ENCODE measurements at regions not wholly inside any gene's neighbourhood (a gene's known extent, or its start where the extent isn't known, plus 50 kb on each side); places are given as distances from the start of the nearest gene placed in this dataset.

GRCh38 chr17:83147280-83147679 lies 67.9 kb downstream of the METRNL start (continued):
- TF ChIP-seq NFIC (IDR thresholded peaks at IDR 0.05; ENCODE audit: low read depth, low read length) (no peak), MYC (IDR thresholded peaks at IDR 0.05; ENCODE audit: insufficient read depth, insufficient read length, insufficient replicate concordance, low read length, severe bottlenecking) (no peak), MXI1 (IDR thresholded peaks at IDR 0.05; ENCODE audit: low read depth, low read length) (no peak), CTCF (IDR thresholded peaks at IDR 0.05 in 2 of 3, conservative IDR thresholded peaks at IDR 0.05 in 1 of 3; ENCODE audit: control insufficient read depth in 2 of 3, extremely low read depth in 1 of 3, insufficient read depth in 1 of 3, low read depth in 3 of 3, low read length in 3 of 3) (no peak)

- DNase-seq (ENCODE audit: low read depth, low spot score), result no peak
- in situ Hi-C loops (cut with MboI), result no loop called here
- Histone ChIP-seq H2AFZ (ENCODE audit: control insufficient read depth, low read depth, low read length) (no peak overlapping the region), H3K4me2 (ENCODE audit: control insufficient read depth, insufficient read depth) (no peak overlapping the region), H3K79me2 (ENCODE audit: control insufficient read depth, insufficient read depth, low read length) (no peaks in the 10 kb centered on the region), H3K27ac (ENCODE audit: control insufficient read depth, insufficient read depth) (no peak overlapping the region), H4K20me1 (ENCODE audit: control insufficient read depth, insufficient read depth) (no peaks in the 10 kb centered on the region), H3K36me3 (ENCODE audit: control insufficient read depth in 2 of 2, insufficient read depth in 2 of 2, low read length in 1 of 2) (no peaks in the 10 kb centered on the region), H3K9me3 (replicated peaks; ENCODE audit: control insufficient read depth, insufficient read depth, low read length) (no peaks in the 10 kb centered on the region; the same call in 1 of the 3 replicates), H3K27me3 (replicated peaks in 1 of 2; ENCODE audit: control insufficient read depth in 2 of 2, insufficient read depth in 2 of 2, low read length in 1 of 2) (peaks cover 0 to 2% of the 10 kb centered on the region in 2 experiments; a peak in 3 of 4 replicates), H3K4me3 (no peak overlapping the region), H3K9ac (ENCODE audit: control insufficient read depth, insufficient read depth, low read length) (no peak overlapping the region), H3K4me1 (ENCODE audit: control insufficient read depth, insufficient read depth, low read length) (no peaks in the 10 kb centered on the region)
- RAD21 ChIA-PET (ENCODE audit: unreplicated experiment), result no interaction called here
- intact Hi-C loops (cut with micrococcal nuclease; ENCODE audit: unreplicated experiment), result no loop called here
- WGBS (ENCODE audit: insufficient coverage, insufficient replicate concordance, low lambda C conversion rate, missing lambda C conversion rate), result 15% methylated on average over 17 of the region's 17 CpGs
- no TSS peak for BruUV-seq (replicated peaks)
- POLR2A ChIA-PET, result no interaction called here
- ATAC-seq, result no peak
- no peak for TF ChIP-seq SMAD1 (IDR thresholded peaks at IDR 0.05; ENCODE audit: low read depth, partially characterized antibody)
- no peak for TF ChIP-seq STAT3 (IDR thresholded peaks at IDR 0.05; ENCODE audit: low read depth, low read length)
- TF ChIP-seq SMC3 (IDR thresholded peaks at IDR 0.05; ENCODE audit: borderline replicate concordance, low read length), result no peak
- no peak for TF ChIP-seq MEF2A (IDR thresholded peaks at IDR 0.05; ENCODE audit: insufficient read depth, low read depth, low read length)
- SMC1A ChIA-PET (ENCODE audit: uncharacterized antibody, unreplicated experiment), result no interaction called here
- CTCF ChIA-PET, result no interaction called here
- no peak for FAIRE-seq
These were observed 69.1 kb downstream of the METRNL start for GRCh38 chr17:83148317-83149028.

All from GM12878 (cell line).